COLO668 (cell line): ENCODE measurements at regions not wholly inside any gene's neighbourhood (a gene's known extent, or its start where the extent isn't known, plus 50 kb on each side); places are given as distances from the start of the nearest gene placed in this dataset.
"Not testable (repeated sequence)": the region's sequence is repeated elsewhere in the genome, so short reads cannot be mapped to it uniquely, and the experiment has no call there.

Experiments
- DNase-seq: peaks from one replicate; lab custom pipeline; 2025; ENCODE audit not compliant: unreplicated experiment; lab: John Stamatoyannopoulos, UW

DNA sequence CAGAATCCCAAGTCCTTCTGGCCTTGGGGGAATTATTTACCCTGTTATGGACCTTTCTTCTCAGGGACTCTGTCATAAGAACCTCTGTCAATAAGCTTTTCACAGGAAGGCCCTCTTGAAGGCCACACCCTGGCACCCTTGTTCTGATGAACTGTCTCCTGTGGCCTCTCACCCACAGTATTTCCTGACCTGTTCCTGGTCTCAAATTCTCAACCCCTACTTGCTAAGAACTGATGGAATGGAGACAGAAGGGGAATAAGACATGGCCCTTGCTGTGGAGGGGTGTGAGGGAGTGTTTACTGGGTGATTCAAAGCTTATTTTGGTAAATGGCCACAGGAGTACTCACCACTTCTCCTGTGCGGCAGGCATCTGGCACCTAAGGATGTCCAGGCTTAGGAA lies 1082.9 kb downstream of the BCL11B start:
- DNase-seq: no peak

DNA sequence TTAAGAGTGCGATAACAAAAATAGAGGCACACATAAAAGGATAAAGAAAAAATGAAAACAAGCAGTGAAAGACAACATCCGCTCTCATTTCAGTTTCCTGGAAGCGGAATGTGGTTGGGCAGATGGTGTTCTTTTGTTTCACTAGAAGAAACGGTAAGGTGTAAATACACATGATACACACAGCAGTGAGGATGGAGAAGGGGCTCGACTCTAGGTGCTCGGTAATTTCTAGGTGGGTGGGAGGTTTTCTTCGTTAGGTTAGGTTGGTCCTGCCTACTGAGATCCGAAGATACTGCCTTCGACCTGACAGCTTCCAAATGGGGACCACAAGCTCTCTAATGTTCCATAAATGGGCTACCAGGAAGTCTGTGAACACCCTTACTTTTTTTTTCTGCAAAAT lies 1082.5 kb downstream of the BCL11B start:
- no peak for DNase-seq

DNA sequence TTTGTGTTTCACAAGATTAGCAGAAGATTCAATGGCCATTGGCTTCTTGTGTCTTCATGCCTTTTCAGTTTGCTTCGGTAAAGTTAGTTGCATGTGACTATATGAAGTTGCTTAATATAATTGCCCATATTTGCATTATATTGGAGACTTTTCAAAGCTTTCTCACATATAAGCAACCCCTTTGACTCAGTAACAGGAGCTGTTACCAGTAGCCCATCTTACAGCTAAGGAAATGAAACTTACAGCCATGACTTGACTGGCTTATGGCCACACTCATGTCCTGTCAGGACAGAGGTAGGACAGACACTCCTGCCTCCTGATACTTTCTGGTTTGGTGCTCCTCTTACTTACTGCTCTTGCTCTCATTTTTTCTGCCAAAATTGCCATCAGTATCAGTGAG lies 1082.1 kb downstream of the BCL11B start:
- no peak for DNase-seq

DNA sequence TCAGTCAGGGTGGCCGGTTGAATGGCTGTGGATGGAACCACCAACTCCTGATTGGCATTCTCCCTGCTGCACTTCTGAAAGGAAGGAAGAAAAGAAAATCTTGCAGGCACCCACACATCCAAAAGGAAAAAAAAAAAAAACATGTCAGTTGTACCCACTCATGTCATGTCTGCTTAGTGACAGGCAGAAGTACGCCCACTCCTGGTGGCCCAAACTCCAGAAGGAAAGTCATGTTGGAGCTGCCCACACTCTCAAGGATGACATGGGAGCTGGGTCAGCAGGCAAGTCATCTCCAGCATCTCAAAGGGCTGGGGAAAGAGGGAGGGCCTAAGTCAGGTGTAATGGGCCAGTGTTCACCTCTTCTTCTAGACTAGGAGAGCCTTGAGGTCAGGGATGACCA lies 1079.1 kb downstream of the BCL11B start:
- DNase-seq: no peak

DNA sequence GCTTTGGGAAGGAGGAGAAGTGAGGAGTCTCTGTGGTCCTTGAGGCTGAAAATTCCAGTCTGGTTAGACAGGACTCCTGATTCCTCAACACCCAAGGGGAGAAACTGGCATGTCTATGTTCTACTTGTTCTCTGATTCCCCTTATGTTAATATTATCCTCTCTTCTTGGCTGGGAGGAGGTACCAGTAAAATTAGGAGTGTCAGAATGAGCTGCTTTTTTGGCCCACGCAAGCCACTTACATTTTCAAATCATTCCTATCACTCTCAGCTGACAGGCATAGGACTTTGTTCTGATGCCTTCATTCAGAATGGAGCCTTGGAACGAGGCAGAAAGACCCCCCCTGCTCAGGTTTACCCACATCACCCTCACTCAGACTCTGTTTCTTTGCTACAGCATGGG lies 1077.2 kb downstream of the BCL11B start:
- DNase-seq: no peak

DNA sequence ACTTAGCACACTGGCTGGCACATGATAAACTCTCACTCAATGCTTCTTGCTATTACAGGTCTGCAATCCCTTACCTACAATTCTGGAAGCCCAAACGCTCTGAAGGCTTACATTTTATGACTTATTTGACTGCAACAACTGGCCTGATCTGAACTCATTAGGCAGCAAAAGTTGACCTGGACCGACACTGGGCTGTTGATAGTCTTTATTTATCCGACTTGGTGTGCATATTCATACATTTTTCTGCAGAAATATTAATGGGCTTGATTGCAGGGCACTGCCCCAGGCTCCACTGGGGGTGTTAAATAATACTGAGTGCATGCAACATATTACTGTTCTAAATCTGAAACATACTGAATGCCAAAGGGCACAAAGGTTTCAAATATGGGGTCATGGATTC lies 1076.7 kb downstream of the BCL11B start:
- no peak for DNase-seq

DNA sequence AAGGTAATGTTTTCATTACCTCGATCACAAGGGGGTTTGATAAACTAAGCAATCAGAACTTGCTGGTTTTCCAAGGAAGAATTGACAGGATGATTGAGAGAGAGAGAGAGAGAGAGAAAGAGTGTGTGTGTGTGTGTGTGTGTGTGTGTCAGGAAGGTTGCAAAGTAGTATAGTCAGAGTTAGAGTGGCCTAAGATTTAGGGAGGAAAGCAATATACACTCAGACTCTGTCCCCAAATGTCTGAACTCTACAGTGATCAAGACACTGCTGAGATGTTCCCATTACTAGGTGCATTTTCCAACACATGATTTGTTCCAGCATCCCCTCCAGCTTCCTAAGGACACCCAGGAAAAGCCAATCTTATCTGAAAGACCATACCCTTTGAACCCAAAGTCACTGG lies 1074.1 kb downstream of the BCL11B start:
- no peak for DNase-seq

DNA sequence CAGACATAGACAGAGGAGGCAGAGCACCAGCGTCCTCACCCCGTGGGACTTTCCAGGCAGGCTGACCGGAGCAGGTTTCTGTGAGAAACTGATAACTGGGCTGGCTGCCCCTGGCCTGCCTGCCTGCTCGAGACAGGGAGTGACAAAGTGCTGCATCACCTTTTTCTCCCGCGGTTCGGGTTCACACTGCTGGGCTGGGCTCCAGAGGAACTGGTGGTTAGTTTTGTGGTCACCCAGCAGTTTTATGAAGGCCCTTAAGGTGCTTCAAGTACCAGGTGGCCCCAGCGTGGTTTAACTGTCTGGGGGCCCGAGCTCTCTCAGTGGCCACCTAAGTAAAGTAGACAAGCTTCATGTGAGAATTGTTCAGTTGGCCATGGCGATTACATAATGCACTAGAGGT lies 1073.6 kb downstream of the BCL11B start:
- DNase-seq: no peak

DNA sequence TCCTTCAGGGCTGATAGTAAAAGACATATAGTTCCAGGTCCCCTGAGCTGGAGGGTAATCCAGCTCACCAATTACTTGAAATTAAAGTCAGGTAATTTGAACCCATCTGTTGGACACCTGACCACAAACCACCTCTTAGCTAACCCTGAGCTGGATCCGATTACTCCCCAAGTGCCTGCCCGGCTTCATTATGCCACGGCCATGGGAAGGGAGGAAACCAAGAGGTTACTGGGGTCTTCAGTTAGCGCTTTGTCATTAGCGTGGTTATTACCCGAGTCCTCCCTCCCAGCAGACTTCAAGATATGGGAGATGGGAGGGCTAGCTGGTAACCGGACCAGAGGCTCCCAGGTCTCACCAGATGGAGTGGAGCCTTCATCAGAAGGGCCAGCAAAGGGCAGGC lies 1071.4 kb downstream of the BCL11B start:
- DNase-seq: no peak

DNA sequence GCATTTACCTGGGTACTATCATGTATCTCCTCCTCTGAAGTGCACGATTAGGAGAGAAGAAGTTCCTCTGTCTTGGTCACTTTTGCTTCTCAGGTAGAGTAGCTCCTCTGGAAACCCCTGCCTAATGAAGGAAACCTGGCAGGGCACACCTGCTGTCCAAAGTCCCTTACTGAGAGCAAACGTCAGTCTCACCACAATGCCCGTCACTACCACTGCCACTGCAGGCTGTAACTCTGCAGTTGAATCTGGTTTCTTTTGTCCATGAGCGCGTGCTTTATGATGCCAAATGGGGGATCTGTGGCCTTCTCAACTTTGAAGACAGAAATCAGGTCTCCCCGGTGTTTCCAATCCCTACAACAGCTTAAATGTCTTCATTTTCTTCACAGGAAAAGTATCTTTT lies 1068.6 kb downstream of the BCL11B start:
- DNase-seq: no peak

DNA sequence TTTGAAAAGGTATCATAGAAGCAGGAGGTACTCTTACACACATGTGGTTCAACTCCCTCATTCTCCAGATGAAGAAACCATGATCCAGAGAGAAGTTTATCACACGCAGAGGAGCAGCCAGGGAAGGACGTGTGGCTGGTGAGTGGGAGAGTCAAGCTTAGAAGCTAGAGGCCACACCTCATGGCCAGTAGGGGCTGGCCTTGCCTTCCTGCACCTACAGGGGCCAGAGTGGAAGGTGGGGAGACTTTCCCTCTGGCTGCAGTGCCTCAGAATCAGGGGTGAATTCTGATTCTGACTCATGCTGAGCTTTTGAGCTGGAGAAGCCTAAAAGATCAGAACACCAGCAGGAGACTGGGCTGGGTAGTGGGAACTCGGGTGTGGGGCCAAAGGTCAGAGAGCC lies 1067.9 kb downstream of the BCL11B start:
- DNase-seq: no peak

DNA sequence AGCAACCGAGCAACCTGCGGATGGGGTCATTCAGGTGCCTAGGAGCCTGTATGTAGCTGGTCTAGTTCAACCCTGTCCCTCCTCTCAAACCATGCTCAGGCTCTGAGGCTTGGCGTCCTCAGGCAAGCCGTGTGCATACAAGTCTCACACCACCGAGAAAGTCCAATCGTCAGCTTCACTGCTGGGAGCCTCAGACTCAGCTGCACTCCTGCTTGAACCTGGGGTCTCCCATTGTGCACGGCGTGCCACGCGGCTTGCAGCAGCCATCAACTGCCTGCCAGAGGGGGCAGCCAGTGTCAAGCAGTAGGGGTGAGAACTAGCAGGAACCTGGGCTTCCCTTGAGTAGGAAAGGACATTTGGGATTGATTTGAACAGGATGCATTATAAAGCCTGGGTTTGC lies 1064.6 kb downstream of the BCL11B start:
- no peak for DNase-seq

DNA sequence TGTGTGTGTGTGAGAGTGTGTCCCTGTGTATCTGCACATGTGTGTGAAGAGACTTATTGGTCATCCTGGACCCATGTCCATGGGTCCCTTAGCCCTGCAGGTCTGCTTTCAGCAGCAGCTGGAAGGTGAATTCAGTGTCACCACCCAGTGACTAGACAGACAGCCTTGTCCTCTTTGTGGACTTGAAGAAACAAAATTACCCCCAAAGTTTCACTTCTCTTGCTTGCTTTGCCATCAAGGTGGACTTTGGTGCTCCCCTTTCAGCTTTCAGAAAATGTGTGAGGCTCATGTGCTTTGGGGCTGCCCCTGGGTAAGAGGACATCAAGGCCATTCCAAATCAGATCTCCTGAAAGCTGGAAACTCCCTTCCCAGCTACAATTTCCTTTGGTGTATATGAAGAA lies 1063.8 kb downstream of the BCL11B start:
- DNase-seq: no peak

DNA sequence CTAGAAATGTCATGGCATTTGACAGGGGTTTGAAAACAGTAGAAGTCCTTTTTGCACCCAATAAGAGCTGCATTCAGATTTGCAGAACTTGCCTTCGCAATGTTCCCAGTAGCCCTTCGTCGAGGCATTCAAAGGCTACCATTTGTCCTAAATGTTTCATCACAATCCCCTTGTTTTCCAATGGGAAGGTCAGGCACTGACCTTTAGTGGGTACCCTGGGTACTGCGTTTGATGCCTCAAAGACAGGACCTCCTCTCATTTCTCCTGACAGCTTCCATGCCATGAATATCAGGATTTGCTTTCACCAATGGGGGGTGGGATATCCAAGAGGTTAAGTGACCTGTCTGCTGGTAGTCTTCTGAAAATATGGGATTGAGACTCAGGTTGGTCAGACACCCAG lies 1063.1 kb downstream of the BCL11B start:
- no peak for DNase-seq

DNA sequence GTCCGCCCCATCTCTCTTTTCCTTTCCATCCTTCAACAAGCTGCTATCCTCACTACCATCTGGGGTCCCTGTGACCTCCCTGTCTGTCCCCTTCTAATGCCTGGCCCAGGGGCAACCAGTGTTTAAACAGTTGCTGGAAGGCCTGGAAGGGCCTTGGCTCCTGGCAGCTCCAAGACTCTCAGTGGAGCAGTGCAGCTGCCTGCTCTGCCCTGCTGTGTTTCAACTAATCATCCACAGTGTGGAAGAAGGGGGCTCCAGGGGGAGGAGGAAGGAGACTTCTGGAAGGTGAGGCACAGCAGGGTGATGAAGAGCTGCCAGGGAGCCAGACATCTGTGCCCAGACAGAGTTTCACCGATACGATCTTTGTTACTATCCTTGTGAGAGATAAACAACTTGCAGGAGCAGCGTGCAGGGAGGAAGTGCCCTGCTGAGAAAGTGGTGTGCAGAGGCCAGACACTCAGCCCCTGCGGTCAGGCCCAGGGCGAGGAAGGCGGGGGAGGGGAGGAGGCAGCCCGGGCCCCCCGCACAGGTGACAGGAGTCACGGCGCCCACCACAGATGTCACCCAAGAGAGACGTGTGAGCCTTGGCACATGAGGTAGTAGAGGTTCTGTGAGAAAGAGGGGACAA lies 1061.8 kb downstream of the BCL11B start:
- no peak for DNase-seq

DNA sequence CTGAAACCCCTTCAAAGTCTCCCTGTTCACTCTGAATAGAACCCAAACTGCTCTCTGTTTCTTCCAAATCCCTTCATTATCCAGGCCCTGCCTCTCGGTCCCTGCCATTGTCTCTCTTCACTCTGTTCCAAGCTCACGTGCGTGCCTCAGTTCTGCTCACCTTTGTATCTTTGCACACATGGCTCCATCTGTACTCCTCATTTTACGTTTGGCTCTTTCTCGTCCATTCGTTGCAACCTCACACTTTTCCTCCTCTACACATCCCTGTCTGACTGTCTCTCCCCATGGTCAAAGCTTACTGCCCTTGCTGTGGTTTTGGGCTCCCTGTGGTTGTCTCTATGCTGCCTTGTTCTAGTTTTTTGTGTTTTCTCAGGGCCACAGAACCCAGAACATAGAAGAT lies 1054.5 kb downstream of the BCL11B start:
- no peak for DNase-seq

DNA sequence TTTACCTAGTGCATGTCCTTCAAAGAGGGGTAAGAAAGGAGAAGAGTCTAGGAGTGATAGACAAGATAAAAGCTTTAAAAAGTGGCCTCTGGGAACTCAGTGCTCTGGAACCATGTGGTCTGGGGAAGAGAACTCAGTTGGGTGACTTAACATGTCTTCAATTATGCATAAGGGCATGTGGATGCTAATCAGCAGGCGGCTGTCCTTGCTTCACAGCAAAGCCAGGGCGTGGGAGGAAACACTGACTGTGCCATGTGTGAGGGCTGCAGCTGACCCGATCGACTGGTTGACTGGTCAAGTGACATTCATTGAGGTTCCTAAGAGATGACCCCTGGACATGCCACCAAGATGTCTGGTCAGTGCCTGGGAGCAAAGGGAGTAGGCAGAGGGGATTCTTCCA lies 1053.8 kb downstream of the BCL11B start:
- DNase-seq: no peak

DNA sequence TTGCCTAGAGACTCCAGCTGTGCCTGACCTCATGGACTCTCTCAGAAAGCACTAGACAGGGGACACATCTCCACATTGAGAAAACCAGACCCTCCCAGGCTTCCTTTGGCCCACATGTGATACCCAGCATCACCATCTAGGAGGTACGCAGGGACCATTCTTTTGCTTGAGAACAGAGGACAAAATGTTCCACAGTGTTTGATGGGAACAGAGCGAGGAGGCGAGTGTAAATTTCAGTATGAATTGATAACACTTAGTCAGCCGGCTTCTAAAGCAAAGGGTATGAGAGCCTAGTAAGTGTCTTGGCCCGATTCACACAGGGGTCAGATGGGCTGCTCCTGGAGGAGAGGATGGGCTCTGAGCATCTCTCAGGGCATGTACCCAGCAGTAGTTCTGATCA lies 1052.4 kb downstream of the BCL11B start:
- DNase-seq: no peak

DNA sequence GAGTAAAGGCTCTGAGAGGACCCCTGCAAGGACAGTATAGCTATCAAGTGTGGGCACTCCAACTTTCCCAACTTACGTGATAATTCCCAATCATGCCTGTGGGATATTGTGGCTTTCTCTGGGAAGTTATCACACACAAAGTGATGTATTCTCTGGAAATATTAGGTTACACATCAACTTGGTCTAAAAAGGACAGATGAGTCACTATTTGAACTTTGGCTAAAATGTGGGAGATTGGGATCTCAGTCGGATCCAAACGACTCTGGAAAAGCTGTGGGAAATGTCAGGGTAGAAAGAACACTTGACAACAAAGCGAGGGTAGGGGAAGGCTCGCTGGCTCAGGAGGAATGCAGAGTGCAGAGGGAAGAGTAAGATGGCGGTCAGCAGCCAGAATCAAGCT lies 1048.9 kb downstream of the BCL11B start:
- no peak for DNase-seq

DNA sequence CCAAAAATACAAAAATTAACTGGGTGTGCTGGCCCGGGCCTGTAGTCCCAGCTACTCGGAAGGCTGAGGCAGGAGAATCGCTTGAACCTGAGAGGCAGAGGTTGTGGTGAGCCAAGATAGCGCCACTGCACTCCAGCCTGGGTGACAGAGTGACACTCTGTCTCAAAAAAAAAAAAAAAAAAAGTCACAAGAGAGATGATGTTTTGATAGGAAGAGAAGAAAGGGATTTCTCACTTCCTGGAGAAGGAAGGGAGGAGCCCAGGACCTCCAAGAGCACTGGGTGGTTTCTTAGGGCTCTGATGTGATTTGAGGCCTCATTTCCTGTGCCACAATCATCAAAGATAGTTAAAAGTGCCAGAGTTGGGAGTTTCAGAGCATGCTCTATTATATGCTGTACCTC lies 1048.3 kb downstream of the BCL11B start:
- DNase-seq: not testable (repeated sequence)

DNA sequence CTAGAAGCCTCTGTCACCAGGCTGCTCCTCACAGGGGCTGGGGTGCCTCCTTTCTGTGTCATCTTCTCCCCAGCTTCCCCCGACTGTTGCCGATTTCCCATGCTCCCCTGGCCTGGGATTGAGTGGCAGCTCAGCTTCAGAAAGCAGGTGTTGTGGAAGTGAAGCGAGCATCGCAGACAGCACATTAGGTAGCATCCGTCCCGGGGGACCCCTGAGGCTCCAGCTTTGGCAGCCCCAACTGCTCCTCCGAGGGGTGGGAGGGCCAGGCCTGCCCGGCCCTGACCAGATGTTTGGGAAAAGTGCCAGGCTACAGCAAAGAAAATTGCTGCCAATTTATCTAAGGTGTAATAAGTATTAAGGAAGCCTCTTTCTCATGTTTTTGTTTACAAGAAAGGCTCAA lies 1045.6 kb downstream of the BCL11B start:
- no peak for DNase-seq

DNA sequence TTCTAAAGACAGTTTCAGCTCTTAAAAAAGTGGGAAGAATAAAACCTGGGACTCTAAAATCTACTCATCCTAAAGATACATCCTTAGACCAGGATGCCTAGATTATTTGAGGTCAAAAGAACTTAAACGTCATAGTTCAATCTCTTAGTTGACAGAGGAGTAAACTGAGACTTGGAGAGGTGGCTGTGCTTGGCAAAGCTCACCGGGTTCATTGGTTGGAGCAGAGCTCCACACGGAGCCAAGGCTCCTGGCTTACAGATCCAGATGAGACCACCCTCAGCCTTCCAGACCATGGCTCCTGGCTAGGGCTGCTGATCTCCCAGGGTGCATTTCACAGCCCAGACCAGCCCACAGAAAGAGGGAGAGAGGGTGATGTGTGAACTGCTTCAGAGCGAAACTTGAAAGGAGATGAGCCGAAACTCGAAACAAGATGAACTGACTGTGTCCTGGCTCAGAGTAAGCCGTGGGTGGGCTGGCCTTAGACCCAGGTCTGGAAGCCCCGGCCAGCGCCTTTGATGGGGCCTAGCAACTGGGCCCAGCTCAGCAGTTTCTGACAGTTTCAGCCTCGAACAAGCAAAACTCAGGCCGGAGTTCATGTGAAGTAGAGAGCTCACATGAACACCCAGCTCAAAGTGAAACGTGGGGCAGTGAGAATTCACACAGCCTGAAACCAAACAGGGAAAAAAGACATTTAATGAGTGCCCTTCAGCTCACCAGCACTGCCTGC lies 1044.8 kb downstream of the BCL11B start:
- DNase-seq: no peak

DNA sequence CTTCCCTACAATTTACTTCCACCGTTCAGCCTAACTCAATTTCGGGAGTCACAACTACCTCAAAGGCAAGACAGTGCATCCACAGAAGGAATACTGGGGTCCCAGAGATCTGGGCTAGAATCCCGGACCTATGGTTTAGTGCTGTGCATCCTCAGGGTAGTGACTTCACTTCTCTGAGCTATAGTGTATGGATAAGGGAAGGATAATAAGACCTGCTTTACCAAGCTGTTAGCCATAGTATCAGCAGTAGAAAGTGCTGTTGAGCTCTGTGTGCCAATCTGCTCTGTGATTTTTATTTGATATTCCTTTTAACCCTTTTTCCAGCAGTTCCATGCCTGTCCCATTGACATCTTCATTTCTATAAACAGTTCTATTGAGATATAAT lies 1044.3 kb downstream of the BCL11B start:
- no peak for DNase-seq
